ENCODE measurements at regions not wholly inside any gene's neighbourhood (a gene's known extent, or its start where the extent isn't known, plus 50 kb on each side); places are given as distances from the start of the nearest gene placed in this dataset.

- Histone ChIP-seq H3K9ac (ENCODE audit: insufficient read depth in 1 of 2, low read length in 2 of 2) (no peak overlapping the region), H3K36me3 (ENCODE audit: control insufficient read depth in 4 of 4, insufficient read depth in 4 of 4, low read length in 4 of 4) (no peaks in the 10 kb centered on the region), H3K4me3 (no peak overlapping the region), H3K27me3 (ENCODE audit: control insufficient read depth in 3 of 3, insufficient read depth in 3 of 3, low read length in 2 of 3) (no peaks in the 10 kb centered on the region), H3K9me3 (ENCODE audit: control insufficient read depth in 4 of 4, insufficient read depth in 3 of 4, low read length in 3 of 4) (peaks cover 0 to 3% (median 0%) of the 10 kb centered on the region in 4 donors), H3K27ac (ENCODE audit: low read depth in 1 of 2, low read length in 1 of 2) (no peak overlapping the region), H3K4me1 (ENCODE audit: control insufficient read depth in 5 of 5, insufficient read depth in 5 of 5, low read length in 5 of 5) (peaks cover 0 to under 1% (median 0%) of the 10 kb centered on the region in 5 donors)
- ATAC-seq (ENCODE audit: insufficient read depth, low FRiP score) (no peak), DNase-seq (no peak)
- no peak for TF ChIP-seq CTCF (IDR thresholded peaks at IDR 0.05; ENCODE audit: control extremely low read depth, extremely low read depth)
- WGBS, 2 donors, result 70 to 91% methylated on average over 3 of the region's 3 CpGs
Observed at GRCh38 chr2:105150231-105150630, 91.3 kb upstream of the GPR45 start.

GRCh38 chr2:105154119-105154818 lies 87.3 kb upstream of the GPR45 start:
- ATAC-seq (ENCODE audit: insufficient read depth, low FRiP score) (no peak), DNase-seq (no peak)
- Histone ChIP-seq H3K4me1 (ENCODE audit: control insufficient read depth in 5 of 5, insufficient read depth in 5 of 5, low read length in 5 of 5) (no peaks in the 10 kb centered on the region), H3K4me3 (no peak overlapping the region), H3K9ac (ENCODE audit: insufficient read depth in 1 of 2, low read length in 2 of 2) (no peak overlapping the region), H3K36me3 (ENCODE audit: control insufficient read depth in 4 of 4, insufficient read depth in 4 of 4, low read length in 4 of 4) (no peaks in the 10 kb centered on the region), H3K9me3 (ENCODE audit: control insufficient read depth in 4 of 4, insufficient read depth in 3 of 4, low read length in 3 of 4) (peaks cover 0 to 3% (median 0%) of the 10 kb centered on the region in 4 donors), H3K27ac (ENCODE audit: low read depth in 1 of 2, low read length in 1 of 2) (no peak overlapping the region), H3K27me3 (ENCODE audit: control insufficient read depth in 3 of 3, insufficient read depth in 3 of 3, low read length in 2 of 3) (no peaks in the 10 kb centered on the region)
- no peak for TF ChIP-seq CTCF (IDR thresholded peaks at IDR 0.05; ENCODE audit: control extremely low read depth, extremely low read depth)
- 71 to 79% methylated on average over 5 of the region's 5 CpGs for WGBS, 2 donors

GRCh38 chr2:105156166-105156565 lies 85.4 kb upstream of the GPR45 start:
- Histone ChIP-seq H3K4me1 (ENCODE audit: control insufficient read depth in 5 of 5, insufficient read depth in 5 of 5, low read length in 5 of 5) (no peaks in the 10 kb centered on the region), H3K9me3 (ENCODE audit: control insufficient read depth in 4 of 4, insufficient read depth in 3 of 4, low read length in 3 of 4) (peaks cover 0 to 3% (median 0%) of the 10 kb centered on the region in 4 donors), H3K27me3 (ENCODE audit: control insufficient read depth in 3 of 3, insufficient read depth in 3 of 3, low read length in 2 of 3) (no peaks in the 10 kb centered on the region), H3K4me3 (no peak overlapping the region), H3K9ac (ENCODE audit: insufficient read depth in 1 of 2, low read length in 2 of 2) (no peak overlapping the region), H3K36me3 (ENCODE audit: control insufficient read depth in 4 of 4, insufficient read depth in 4 of 4, low read length in 4 of 4) (no peaks in the 10 kb centered on the region), H3K27ac (ENCODE audit: low read depth in 1 of 2, low read length in 1 of 2) (no peak overlapping the region)
- ATAC-seq (ENCODE audit: insufficient read depth, low FRiP score) (no peak), DNase-seq (no peak)
- 82 to 86% methylated on average over 2 of the region's 2 CpGs for WGBS, 2 donors
- no peak for TF ChIP-seq CTCF (IDR thresholded peaks at IDR 0.05; ENCODE audit: control extremely low read depth, extremely low read depth)

- no peaks in the 10 kb centered on the region for H3K36me3 ChIP-seq (ENCODE audit: control insufficient read depth in 4 of 4, insufficient read depth in 4 of 4, low read length in 4 of 4)
- DNase-seq (no peak), ATAC-seq (ENCODE audit: insufficient read depth, low FRiP score) (no peak)
- H3K9ac ChIP-seq (ENCODE audit: insufficient read depth in 1 of 2, low read length in 2 of 2), result no peak overlapping the region
- no peak overlapping the region for H3K4me3 ChIP-seq
- H3K27me3 ChIP-seq (ENCODE audit: control insufficient read depth in 3 of 3, insufficient read depth in 3 of 3, low read length in 2 of 3), result no peaks in the 10 kb centered on the region
- no peak overlapping the region for H3K27ac ChIP-seq (ENCODE audit: low read depth in 1 of 2, low read length in 1 of 2)
- H3K9me3 ChIP-seq (ENCODE audit: control insufficient read depth in 4 of 4, insufficient read depth in 3 of 4, low read length in 3 of 4), result peaks cover 0 to 5% (median 0%) of the 10 kb centered on the region in 4 donors
- H3K4me1 ChIP-seq (ENCODE audit: control insufficient read depth in 5 of 5, insufficient read depth in 5 of 5, low read length in 5 of 5), result no peaks in the 10 kb centered on the region
- TF ChIP-seq CTCF (IDR thresholded peaks at IDR 0.05; ENCODE audit: control extremely low read depth, extremely low read depth), result no peak
Observed at GRCh38 chr2:105158002-105158401, 83.5 kb upstream of the GPR45 start.
